GM19328 (cell line): ENCODE measurements at regions not wholly inside any gene's neighbourhood (a gene's known extent, or its start where the extent isn't known, plus 50 kb on each side); places are given as distances from the start of the nearest gene placed in this dataset.
"Not testable (repeated sequence)": the region's sequence is repeated elsewhere in the genome, so short reads cannot be mapped to it uniquely, and the experiment has no call there.

ENCODE experiments used
- ATAC-seq: cut with Tn5 transposase; IDR thresholded peaks from one replicate; pipeline ENCODE4 v1.9.1; 2021; ENCODE audit warnings: mild to moderate bottlenecking, moderate library complexity; ENCODE audit not compliant: unreplicated experiment

DNA sequence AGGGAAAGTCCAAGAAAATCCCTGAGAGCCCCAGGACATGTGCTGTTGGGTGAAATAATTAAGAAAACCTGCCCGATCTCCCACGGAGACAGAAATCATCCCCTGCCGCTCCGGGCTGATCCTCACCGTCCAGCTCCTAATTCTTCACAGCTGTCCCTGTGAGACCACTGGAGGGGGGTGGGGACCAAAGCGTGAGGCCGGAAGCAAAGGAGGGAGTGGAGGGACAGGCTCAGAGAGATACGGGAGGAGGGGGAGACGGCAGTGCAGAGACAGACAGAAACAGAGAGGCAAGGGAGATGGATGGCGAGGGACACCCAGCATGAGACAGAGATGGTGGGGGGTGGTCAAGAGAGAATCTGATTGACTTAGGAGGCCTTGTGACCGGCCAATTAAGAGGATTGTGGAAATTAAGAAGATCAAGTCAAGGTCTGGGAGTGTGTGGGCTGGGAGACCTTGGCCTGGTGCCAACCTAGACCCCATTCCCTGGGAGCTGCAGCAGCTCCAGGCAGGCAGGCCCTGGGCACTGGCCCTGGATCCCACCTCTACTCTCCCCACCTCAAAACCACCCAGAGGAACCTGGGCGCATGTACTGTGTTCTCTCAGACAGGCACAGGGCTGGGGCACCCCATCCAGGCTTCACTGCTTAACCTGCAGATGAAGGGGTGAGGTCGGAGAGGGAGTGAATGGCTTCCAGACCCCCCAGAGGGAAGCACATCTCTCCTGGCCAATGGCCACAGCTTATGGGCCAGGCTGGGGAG, 113.2 kb upstream of the ALDH1A3 start:
- no peak for ATAC-seq

GRCh38 chr15:100767001-100767825, 112.4 kb upstream of the ALDH1A3 start:
- ATAC-seq = no peak

- no peak for ATAC-seq
Observed at GRCh38 chr15:100768501-100768931, 111.1 kb upstream of the ALDH1A3 start.

DNA sequence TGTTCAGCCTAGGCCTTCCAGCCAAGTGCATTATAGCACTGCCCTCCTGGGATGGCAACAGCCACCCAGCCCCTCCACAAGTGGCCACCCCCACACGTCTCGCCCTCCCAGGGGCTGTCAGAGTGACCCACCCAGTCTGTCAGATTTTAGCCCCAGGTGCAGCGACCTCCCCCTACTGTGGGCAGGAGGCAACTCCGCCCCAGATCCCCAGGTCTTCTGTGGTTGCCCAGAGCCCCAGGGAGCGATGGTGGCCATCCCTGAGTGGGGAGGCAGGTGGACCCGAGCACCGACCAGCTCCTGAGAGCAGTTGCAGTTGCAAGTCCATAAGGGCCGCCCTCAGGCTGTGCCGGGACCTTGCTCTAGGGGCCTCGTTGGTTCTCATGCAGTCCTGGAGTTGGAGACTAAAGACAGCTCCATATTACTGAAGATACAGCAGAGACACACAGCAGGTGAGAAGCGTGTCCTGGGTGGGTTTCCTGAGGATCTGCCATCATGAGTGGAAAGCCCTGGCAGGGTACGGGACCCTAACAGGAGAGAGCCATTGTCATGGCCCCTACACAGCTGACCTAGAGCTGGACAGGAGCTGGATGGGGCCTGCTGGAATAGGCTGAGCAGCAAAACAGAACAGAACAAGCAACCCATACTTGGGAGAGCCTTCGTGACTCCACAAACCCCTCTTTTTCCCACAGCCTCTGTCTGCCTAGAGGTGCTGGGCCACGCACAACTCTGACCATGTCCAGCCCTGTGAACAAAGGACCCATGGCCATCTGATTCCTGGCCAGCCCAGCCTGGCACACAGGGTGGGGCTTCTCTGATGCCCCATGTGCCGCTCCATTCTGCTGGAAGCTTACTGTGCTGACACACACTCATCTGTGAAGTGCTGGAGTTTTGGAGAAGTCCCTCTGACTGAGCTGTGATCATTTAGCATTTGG, 110.3 kb upstream of the ALDH1A3 start:
- ATAC-seq = no peak

DNA sequence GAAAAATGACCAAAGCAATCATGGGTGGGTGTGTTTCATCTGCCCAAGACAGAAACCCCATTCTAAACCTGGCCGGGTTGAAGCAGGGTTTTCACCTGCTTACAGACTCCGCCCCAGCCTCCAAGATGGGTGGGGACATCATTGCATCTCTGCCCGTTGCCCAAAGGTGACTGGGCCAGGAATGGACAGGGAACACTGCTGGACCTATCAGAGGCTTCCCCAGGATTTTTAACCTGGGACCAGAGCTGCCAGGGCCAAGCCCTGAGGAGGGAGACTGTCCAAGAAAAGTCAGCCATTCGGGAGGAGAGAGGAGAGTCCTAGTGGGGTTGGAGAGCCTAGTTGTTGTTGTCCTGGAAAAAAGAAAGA, 109.7 kb upstream of the ALDH1A3 start:
- no peak for ATAC-seq

GRCh38 chr15:100770661-100771584, 108.7 kb upstream of the ALDH1A3 start:
- ATAC-seq = no peak

DNA sequence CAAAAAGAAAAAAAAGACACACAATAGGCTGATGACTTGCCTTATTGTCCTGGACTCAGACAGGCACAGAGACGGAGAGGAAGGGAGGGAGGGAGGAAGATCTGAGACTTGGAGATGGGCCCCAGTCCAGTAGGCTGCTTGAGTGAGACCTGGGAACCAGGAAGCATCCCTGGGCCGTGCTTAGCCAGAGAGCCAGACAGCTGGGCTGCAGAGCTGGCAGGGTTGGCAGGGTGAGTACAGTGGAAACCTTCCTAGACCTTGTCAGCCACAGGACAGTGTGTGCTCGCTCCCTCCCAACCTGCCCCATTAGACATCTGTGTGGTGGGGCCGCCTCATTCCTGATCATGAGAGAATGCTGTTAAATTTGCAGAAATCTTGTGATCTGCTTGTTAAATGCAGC, 107.9 kb upstream of the ALDH1A3 start:
- no peak for ATAC-seq

- no peak for ATAC-seq
Observed at GRCh38 chr15:100772478-100772877, 107.2 kb upstream of the ALDH1A3 start.

- ATAC-seq = no peak
Observed at GRCh38 chr15:100772892-100773520, 106.6 kb upstream of the ALDH1A3 start.

DNA sequence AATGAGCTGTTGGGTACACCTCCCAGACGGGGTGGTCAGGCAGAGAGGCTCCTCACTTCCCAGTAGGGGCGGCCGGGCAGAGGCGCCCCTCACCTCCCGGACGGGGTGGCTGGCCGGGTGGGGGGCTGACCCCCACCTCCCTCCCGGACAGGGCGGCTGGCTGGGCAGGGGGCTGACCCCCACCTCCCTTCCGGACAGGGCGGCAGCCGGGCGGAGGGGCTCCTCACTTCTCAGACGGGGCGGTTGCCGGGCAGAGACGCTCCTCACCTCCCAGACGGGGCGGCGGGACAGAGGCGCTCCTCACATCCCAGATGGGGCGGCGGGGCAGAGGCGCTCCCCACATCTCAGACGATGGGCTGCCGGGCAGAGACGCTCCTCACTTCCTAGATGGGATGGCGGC, 105.6 kb upstream of the ALDH1A3 start:
- ATAC-seq = not testable (repeated sequence)

- ATAC-seq = no peak
Observed at GRCh38 chr15:100775581-100776185, 103.9 kb upstream of the ALDH1A3 start.

DNA sequence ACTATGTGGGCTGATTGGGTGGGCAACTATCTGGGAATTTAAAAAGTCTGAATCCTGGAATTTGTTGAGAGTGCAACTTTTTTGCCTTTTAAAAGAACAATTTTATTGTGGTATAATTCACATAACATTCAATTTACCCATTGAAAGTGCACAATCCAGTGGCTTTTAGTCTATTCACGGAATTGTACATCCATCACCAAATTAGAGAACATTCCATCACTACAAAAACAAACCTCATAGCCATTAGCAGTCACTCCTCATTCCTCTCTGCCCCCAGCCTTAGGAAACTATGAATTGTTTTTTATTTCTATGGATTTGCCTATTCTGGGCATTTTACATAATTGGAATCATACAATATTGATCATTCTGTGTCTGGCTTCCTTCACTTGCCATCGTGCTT, 101.8 kb upstream of the ALDH1A3 start:
- ATAC-seq = no peak

- ATAC-seq = no peak
Observed at GRCh38 chr15:100778831-100779288, 100.8 kb upstream of the ALDH1A3 start.

- ATAC-seq = no peak
Observed at GRCh38 chr15:100779331-100780207, 100.1 kb upstream of the ALDH1A3 start.

- no peak for ATAC-seq
Observed at GRCh38 chr15:100780208-100780800, 99.3 kb upstream of the ALDH1A3 start.

DNA sequence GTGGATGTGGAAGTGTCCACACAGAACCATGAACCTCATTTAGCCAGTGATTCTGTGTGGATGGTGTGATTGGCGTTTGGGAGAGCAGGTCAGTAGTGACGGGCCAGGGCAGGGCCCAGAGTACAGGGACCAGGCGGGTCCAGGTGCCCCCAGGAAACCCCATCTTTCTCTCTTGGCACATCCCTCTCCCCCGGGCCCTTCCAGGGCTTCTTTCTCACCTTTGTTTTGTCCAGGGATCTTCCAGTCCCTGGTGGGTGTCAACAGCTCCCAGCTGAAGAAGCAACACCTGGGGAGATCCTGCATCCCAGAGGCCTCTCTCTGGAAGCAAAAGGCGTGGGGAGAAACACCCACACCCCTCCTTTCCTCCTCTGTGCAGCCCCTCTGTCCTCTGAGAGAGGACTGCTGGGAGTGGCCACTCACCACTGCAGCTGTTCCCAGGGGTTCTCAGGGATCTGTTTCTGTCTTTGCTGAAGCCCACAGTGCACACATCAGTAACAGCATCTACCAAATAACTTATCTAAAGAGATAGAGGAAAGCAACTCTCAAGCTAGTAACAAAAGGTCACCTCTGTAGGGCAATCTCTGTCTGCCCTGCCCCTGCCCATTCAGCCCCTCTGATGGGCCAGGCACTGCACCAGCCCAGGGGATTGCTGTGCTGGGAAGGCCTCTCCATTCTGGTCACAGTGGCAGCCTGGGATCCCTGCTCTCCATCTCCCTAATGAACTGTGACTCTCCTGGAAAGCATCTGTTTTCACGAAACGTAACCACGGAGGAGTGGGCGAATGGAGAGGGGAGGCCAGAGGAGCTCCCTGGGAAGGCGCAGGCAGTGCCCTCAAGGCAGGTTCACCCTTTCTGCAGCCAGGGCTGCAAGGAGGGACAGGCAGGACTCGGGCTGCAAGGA, 98.3 kb upstream of the ALDH1A3 start:
- no peak for ATAC-seq
